Peyer's patch (tissue), 4 donors: ENCODE measurements at regions not wholly inside any gene's neighbourhood (a gene's known extent, or its start where the extent isn't known, plus 50 kb on each side); places are given as distances from the start of the nearest gene placed in this dataset.

Experiments
- DNase-seq, 3 donors: peaks; one replicate each; pipeline ENCODE4 v3.0.0-alpha.2; 2017 to 2019
- H3K27ac ChIP-seq, 4 donors: fragments of 200-600 bp; sonication (generic); one replicate each; pipeline ENCODE4 v1.5.1; 2016 to 2019
- H3K27me3 ChIP-seq, 2 donors: fragments of 200-600 bp; sonication (generic); one replicate each; pipeline ENCODE4 v1.5.1; 2019
- H3K36me3 ChIP-seq, 3 donors: fragments of 200-600 bp; sonication (generic); one replicate each; pipeline ENCODE4 v1.5.1; 2016 to 2019
- H3K4me1 ChIP-seq, 4 donors: fragments of 200-600 bp; sonication (generic); one replicate each; pipeline ENCODE4 v1.5.1; 2016 to 2019
- H3K4me3 ChIP-seq, 4 donors: fragments of 200-600 bp; sonication (generic); 1 replicate in 3 of 4; 2 replicates in 1 of 4; pipeline ENCODE4 v1.5.1; 2016 to 2019; ENCODE audit warnings: mild to moderate bottlenecking in 1 of 4
- H3K9me3 ChIP-seq, 4 donors: fragments of 200-600 bp; sonication (generic); one replicate each; pipeline ENCODE4 v1.5.1; 2016 to 2019; ENCODE audit warnings: mild to moderate bottlenecking in 1 of 4
- POLR2A ChIP-seq, 2 donors: fragments of 450-650 bp; IDR thresholded peaks; one replicate each; pipeline ENCODE4 v1.5.1; 2017; ENCODE audit warnings: antibody characterized with exemption in 2 of 2, mild to moderate bottlenecking in 2 of 2, moderate library complexity in 2 of 2
- TF ChIP-seq, protein P1 (sequence below), 6 experiments: fragments of 450-650 bp in 4 of 6; fragments of 200-600 bp in 2 of 6; sonication (generic) in 1 of 6; IDR thresholded peaks; one replicate each; pipeline ENCODE4 v1.5.1; 2017 to 2019; ENCODE audit warnings: antibody characterized with exemption in 6 of 6, mild to moderate bottlenecking in 3 of 6, moderate library complexity in 1 of 6

DNA sequence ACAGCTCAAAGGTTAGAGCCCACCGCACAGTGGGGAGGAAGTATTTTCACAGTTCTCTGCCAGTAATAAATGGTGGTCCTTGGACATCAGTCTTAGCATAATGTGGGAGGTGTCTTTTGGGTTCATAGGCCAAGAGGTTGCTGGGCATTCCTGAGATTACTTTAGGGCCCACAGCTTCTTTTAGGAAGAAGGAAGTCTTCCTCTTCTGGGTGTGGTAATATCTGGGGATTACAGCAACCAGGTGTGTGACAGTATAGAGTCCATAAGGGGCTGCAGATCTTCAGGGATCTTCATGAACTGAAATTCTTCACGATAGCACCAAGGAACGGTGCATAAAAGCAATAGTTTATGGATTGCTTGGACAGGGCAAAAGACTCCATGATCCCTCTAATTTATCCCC is 56.2 kb upstream of the PTGR2 start:
- TF ChIP-seq, protein P1, sequence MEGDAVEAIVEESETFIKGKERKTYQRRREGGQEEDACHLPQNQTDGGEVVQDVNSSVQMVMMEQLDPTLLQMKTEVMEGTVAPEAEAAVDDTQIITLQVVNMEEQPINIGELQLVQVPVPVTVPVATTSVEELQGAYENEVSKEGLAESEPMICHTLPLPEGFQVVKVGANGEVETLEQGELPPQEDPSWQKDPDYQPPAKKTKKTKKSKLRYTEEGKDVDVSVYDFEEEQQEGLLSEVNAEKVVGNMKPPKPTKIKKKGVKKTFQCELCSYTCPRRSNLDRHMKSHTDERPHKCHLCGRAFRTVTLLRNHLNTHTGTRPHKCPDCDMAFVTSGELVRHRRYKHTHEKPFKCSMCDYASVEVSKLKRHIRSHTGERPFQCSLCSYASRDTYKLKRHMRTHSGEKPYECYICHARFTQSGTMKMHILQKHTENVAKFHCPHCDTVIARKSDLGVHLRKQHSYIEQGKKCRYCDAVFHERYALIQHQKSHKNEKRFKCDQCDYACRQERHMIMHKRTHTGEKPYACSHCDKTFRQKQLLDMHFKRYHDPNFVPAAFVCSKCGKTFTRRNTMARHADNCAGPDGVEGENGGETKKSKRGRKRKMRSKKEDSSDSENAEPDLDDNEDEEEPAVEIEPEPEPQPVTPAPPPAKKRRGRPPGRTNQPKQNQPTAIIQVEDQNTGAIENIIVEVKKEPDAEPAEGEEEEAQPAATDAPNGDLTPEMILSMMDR (IDR thresholded peaks at IDR 0.05): no peak
- no peak for TF ChIP-seq POLR2A (IDR thresholded peaks at IDR 0.05)
- DNase-seq: no peak
- Histone ChIP-seq H3K36me3 (no peaks in the 10 kb centered on the region), H3K4me1 (peaks cover 0 to 46% (median 6%) of the 10 kb centered on the region in 4 donors), H3K4me3 (no peak overlapping the region), H3K27me3 (no peaks in the 10 kb centered on the region), H3K9me3 (no peaks in the 10 kb centered on the region), H3K27ac (peak overlapping the region in 3 of 4 donors; percentile 61 to 84 (median 84))

DNA sequence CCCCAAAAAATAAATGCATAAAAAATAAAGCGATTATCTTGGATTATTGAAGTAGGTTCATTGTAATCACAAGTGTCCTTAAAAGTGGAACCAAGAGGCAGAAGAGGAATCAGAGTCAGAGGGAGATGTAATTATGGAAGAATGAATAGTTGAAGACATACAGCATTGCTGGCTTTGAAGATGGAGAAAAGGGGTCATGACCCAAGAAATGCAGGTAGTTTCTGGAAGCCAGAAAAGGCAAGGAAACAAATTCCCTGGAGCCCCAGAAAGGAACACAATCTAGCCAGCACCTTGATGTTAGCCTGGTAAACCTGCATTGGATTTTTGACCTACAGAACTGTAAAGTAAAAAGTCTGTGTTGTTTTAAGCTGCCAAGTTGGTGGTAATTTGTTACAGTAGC is 57.5 kb upstream of the PTGR2 start:
- H3K27ac ChIP-seq: peak overlapping the region in 3 of 4 donors; percentile 48 to 84 (median 48)
- no peak for DNase-seq
- no peaks in the 10 kb centered on the region for H3K9me3 ChIP-seq
- no peak for TF ChIP-seq POLR2A (IDR thresholded peaks at IDR 0.05)
- H3K36me3 ChIP-seq: no peaks in the 10 kb centered on the region
- H3K27me3 ChIP-seq: no peaks in the 10 kb centered on the region
- peaks cover 0 to 59% (median 6%) of the 10 kb centered on the region in 4 donors for H3K4me1 ChIP-seq
- H3K4me3 ChIP-seq: no peak overlapping the region

DNA sequence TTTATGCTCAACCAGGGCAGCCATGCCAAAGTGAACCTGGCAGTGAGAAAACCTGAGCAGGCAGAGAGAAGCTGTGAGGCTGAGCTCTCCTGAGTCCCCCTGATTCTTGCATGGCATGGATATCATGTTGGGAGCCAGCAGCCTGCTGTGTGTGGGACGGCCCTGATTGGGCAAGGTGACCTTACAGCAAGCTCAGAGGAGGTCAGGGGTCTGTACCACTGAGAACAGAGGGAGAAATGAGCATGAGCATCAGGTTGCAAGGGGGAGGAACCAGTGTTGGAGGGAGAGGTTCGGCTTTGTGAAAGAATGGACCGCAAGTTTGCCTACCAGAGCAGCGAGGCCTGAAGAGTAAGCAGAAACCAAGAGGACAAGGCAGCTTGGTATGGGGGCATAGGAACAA is 59.1 kb upstream of the PTGR2 start:
- H3K4me1 ChIP-seq: peaks cover 0 to 67% (median 8%) of the 10 kb centered on the region in 4 donors
- H3K27ac ChIP-seq: peak overlapping the region in 2 of 4 donors; percentile 31 to 84
- H3K27me3 ChIP-seq: no peaks in the 10 kb centered on the region
- DNase-seq: no peak
- no peaks in the 10 kb centered on the region for H3K36me3 ChIP-seq
- H3K9me3 ChIP-seq: no peaks in the 10 kb centered on the region
- TF ChIP-seq, protein P1 (IDR thresholded peaks at IDR 0.05): no peak
- no peak for TF ChIP-seq POLR2A (IDR thresholded peaks at IDR 0.05)
- H3K4me3 ChIP-seq: no peak overlapping the region

GRCh38 chr14:73789989-73790581 is 61.5 kb upstream of the PTGR2 start:
- peaks cover 0 to 58% (median 7%) of the 10 kb centered on the region in 4 donors for H3K4me1 ChIP-seq
- TF ChIP-seq, protein P1 (IDR thresholded peaks at IDR 0.05): no peak
- peak in 1 of 2 donors; percentile 49 for TF ChIP-seq POLR2A (IDR thresholded peaks at IDR 0.05)
- peak in 1 of 3 donors; percentile 67 for DNase-seq
- no peak overlapping the region for H3K4me3 ChIP-seq
- no peaks in the 10 kb centered on the region for H3K9me3 ChIP-seq
- H3K36me3 ChIP-seq: no peaks in the 10 kb centered on the region
- no peaks in the 10 kb centered on the region for H3K27me3 ChIP-seq
- peak overlapping the region; percentile 67 to 99 (median 97) for H3K27ac ChIP-seq

DNA sequence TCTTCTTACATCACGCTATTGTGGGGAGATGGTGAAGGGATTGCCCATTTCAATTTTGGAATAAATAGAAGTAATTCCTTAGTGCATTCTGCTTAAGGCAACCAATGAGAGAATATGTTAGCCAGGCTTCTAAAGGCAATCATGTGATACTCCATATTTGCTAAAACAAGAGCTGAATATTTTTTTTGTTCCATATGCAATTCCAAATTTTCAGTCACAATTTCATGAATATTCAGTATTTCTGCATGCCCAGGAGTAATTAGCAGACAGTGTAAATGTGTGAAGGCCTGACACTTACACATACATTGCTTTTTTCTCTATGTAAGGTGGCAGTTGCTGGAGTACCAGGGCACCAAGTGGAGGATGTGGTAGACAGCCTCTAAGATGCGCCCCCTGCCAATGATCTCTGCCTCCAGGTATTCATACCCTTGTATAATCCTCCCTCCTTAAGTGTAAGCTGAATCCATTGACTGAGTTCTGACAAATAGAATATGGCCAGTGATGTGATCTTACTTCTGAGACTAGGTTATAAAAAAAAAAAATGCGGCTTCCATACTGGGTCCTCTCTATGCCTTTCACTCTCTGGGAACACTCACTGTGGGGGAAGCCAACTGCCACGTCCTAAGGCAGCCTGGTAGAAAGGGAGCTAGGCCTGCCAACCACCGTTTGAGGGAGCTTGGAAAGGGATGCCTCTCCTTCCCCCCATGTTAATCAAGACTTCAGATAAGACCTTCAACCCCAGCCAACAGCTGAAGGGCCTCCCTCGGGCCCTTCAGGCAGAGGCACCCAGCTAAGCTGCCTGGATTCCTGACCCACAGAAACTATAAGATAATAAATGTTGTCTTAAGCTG is 62.7 kb upstream of the PTGR2 start:
- no peak for TF ChIP-seq POLR2A (IDR thresholded peaks at IDR 0.05)
- Histone ChIP-seq H3K36me3 (no peaks in the 10 kb centered on the region), H3K4me3 (no peak overlapping the region), H3K27ac (peak overlapping the region; percentile 95 to 99 (median 98)), H3K4me1 (peaks cover 5 to 58% (median 18%) of the 10 kb centered on the region in 4 donors), H3K9me3 (no peaks in the 10 kb centered on the region), H3K27me3 (no peaks in the 10 kb centered on the region)
- DNase-seq: no peak

DNA sequence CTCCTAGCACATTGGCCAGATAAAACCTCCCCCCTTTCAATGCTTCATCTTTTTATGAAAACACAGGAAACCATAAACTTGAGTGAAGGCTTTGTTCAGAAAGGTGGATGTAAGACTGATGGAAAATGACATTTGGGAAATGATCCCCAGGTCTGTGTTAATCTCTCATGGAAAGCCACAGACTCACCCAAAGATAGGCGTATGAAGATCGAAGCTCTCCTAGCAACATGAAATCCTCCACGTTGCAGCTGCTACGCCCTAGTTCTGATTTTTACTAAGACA is 63.4 kb upstream of the PTGR2 start:
- Histone ChIP-seq H3K4me3 (peak overlapping the region in 2 of 4 donors; percentile 82 to 96), H3K4me1 (peaks cover 8 to 64% (median 24%) of the 10 kb centered on the region in 4 donors), H3K27me3 (no peaks in the 10 kb centered on the region), H3K36me3 (no peaks in the 10 kb centered on the region), H3K9me3 (no peaks in the 10 kb centered on the region), H3K27ac (peak overlapping the region; percentile 95 to 99 (median 98))
- no peak for DNase-seq
- TF ChIP-seq, protein P1 (IDR thresholded peaks at IDR 0.05): no peak
- no peak for TF ChIP-seq POLR2A (IDR thresholded peaks at IDR 0.05)
